Common myeloid progenitor, CD34-positive (primary cell): ENCODE measurements at regions not wholly inside any gene's neighbourhood (a gene's known extent, or its start where the extent isn't known, plus 50 kb on each side); places are given as distances from the start of the nearest gene placed in this dataset.
"Not testable (repeated sequence)": the region's sequence is repeated elsewhere in the genome, so short reads cannot be mapped to it uniquely, and the experiment has no call there.

Experiments used
- CTCF ChIA-PET: fragments of 350-600 bp; sonication (Branson Sonifier 250); formaldehyde crosslinking; loops from one replicate; lab custom pipeline; 2021; ENCODE audit warnings: antibody characterized with exemption; lab: Charles Lee
- POLR2A ChIA-PET: fragments of 350-600 bp; sonication (Branson Sonifier 250); formaldehyde crosslinking; loops from one replicate; lab custom pipeline; 2021; ENCODE audit warnings: antibody characterized with exemption; lab: Charles Lee
- DNase-seq, 3 donors: peaks; one replicate each; pipeline versions ENCODE4 v3.0.0 to v3.0.0-alpha.2; 2013
- H3K27ac ChIP-seq, 2 experiments: 1 replicate in 1 of 2; 2 replicates in 1 of 2; pipeline ENCODE4 v1.7.0; 2013; ENCODE audit warnings: inconsistent platforms in 2 of 2, low read length in 2 of 2, mild to moderate bottlenecking in 2 of 2, low read depth in 1 of 2, moderate library complexity in 1 of 2; ENCODE audit not compliant: severe bottlenecking in 2 of 2, insufficient read depth in 1 of 2, poor library complexity in 1 of 2
- H3K27me3 ChIP-seq, 5 experiments: replicated peaks in 2 of 5; 1 replicate in 3 of 5; 2 replicates in 2 of 5; pipeline versions ENCODE4 v1.6.1 to v1.7.0; 2013; ENCODE audit warnings: low read length in 4 of 5, mild to moderate bottlenecking in 2 of 5, moderate library complexity in 2 of 5, inconsistent platforms in 1 of 5; ENCODE audit not compliant: insufficient read depth in 5 of 5, control insufficient read depth in 4 of 5
- H3K36me3 ChIP-seq, 4 experiments: 1 replicate in 2 of 4; 2 replicates in 2 of 4; pipeline versions ENCODE4 v1.6.1 to v1.7.0; 2013; ENCODE audit warnings: low read length in 3 of 4, control low read depth in 1 of 4, mild to moderate bottlenecking in 1 of 4; ENCODE audit not compliant: control insufficient read depth in 4 of 4, insufficient read depth in 4 of 4
- H3K4me1 ChIP-seq, 4 experiments: 1 replicate in 3 of 4; 2 replicates in 1 of 4; pipeline versions ENCODE4 v1.6.1 to v1.7.1; 2013; ENCODE audit warnings: low read length in 3 of 4, mild to moderate bottlenecking in 3 of 4, control low read depth in 1 of 4, inconsistent platforms in 1 of 4, moderate library complexity in 1 of 4; ENCODE audit not compliant: control insufficient read depth in 4 of 4, insufficient read depth in 4 of 4; ENCODE audit errors: control extremely low read depth in 1 of 4
- H3K4me3 ChIP-seq, 7 experiments: 1 replicate in 4 of 7; 2 replicates in 3 of 7; pipeline versions ENCODE4 v1.5.1 to v1.7.0; 2013; ENCODE audit warnings: mild to moderate bottlenecking in 7 of 7, low read length in 6 of 7, moderate library complexity in 6 of 7, inconsistent platforms in 2 of 7, low read depth in 2 of 7, control low read depth in 1 of 7; ENCODE audit not compliant: insufficient read depth in 4 of 7, control insufficient read depth in 1 of 7; ENCODE audit errors: extremely low read depth in 1 of 7
- H3K9me3 ChIP-seq, 5 experiments: 1 replicate in 4 of 5; 2 replicates in 1 of 5; pipeline versions ENCODE4 v1.6.1 to v1.7.1; 2013; ENCODE audit warnings: low read length in 4 of 5, mild to moderate bottlenecking in 2 of 5, inconsistent platforms in 1 of 5, low read depth in 1 of 5, moderate library complexity in 1 of 5; ENCODE audit not compliant: control insufficient read depth in 4 of 5, insufficient read depth in 2 of 5; ENCODE audit errors: control extremely low read depth in 1 of 5
- WGBS: methylation state at CpG from one replicate; pipeline ENCODE4 v1.1.5; 2013; ENCODE audit not compliant: insufficient coverage; 5-methylcytosine and 5-hydroxymethylcytosine counted together

DNA sequence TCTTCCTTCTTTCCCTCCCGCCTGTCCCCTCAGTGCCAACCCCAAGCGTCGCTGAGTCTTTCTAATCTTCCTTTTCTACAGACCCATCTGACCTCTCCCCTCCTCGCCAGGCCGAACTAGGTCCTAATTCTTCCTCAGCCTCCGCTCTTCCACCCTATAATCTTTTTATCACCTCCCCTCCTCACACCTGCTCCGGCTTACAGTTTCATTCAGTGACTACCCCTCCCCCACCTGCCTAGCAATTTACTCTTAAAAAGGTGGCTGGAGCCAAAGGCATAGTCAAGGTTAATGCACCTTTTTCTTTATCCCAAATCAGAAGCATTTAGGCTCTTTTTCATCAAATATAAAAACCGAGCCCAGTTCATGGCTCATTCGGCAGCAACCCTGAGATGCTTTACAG is 225.6 kb upstream of the DUSP10 start:
- H3K4me3 ChIP-seq, H3K27ac ChIP-seq, H3K27me3 ChIP-seq, H3K9me3 ChIP-seq, H3K4me1 ChIP-seq, H3K36me3 ChIP-seq, POLR2A ChIA-PET, CTCF ChIA-PET, DNase-seq: not testable (repeated sequence)
- 100% methylated on average over 3 of the region's 9 CpGs for WGBS

DNA sequence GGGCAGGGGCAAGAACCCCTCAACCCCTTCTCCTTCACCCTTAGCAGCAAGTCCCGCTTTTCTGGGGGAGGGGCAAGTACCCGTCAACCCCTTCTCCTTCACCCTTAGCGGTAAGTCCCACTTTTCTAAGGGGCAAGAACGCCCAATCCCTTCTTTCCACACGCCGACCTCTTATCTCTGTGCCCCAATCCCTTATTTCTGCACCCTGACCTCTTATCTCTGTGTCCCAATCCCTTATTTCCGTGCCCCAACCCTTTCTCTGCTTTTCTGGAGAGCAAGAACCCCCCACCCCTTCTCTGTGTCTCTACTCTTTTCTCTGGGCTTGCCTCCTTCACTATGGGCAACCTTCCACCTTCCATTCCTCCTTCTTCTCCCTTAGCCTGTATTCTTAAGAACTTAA is 225.0 kb upstream of the DUSP10 start:
- CTCF ChIA-PET = not testable (repeated sequence)

DNA sequence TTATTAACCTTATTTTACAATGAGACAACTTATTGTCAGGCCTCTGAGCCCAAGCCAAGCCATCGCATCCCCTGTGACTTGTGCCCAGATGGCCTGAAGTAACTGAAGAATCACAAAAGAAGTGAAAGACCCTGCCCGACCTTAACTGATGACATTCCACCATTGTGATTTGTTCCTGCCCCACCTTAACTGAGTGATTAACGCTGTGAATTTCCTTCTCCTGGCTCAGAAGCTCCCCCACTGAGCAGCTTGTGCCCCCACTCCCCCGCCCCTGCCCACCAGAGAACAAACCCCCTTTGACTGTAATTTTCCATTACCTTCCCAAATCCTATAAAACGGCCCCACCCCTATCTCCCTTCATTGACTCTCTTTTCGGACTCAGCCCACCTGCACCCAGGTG is 224.0 kb upstream of the DUSP10 start:
- CTCF ChIA-PET, H3K36me3 ChIP-seq, H3K4me3 ChIP-seq, H3K27ac ChIP-seq, H3K27me3 ChIP-seq, DNase-seq, POLR2A ChIA-PET, H3K9me3 ChIP-seq: not testable (repeated sequence)
- peaks cover 3 to 23% (median 13%) of the 10 kb centered on the region in 4 experiments for H3K4me1 ChIP-seq
- WGBS = 96% methylated on average over 5 of the region's 6 CpGs

More for the DNA sequence above, 225.0 kb upstream of the DUSP10 start:
- 97% methylated on average over 7 of the region's 7 CpGs for WGBS
- H3K27ac ChIP-seq, DNase-seq, H3K9me3 ChIP-seq, H3K4me3 ChIP-seq, H3K36me3 ChIP-seq, POLR2A ChIA-PET, H3K27me3 ChIP-seq: not testable (repeated sequence)
- peaks cover 0 to 13% (median 5%) of the 10 kb centered on the region in 4 experiments for H3K4me1 ChIP-seq

DNA sequence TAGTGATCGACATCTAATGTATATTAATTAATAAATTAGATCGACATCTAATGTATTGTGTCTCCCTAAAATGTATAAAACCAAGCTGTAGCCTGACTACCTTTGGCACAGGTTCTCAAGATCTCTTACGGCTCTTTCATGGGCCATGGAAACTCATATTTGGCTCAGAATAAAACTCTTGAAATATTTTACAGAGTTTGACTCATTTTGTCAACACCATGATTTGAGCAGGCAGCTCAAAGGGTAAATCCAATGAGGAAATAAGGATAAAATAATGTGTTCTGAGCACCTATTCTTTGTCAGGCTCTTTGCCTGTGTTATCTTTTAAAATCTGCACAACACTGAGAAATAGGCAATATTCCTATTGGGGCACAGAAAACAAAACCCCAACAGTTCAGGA is 223.4 kb upstream of the DUSP10 start:
- ChIA-PET CTCF (no interaction called here), POLR2A (no interaction called here)
- Histone ChIP-seq H3K4me1 (peaks cover 3 to 28% (median 16%) of the 10 kb centered on the region in 4 experiments), H3K27me3 (no peaks in the 10 kb centered on the region), H3K27ac (no peak overlapping the region), H3K9me3 (no peaks in the 10 kb centered on the region), H3K36me3 (no peaks in the 10 kb centered on the region), H3K4me3 (no peak overlapping the region)
- 100% methylated on average over 1 of the region's 3 CpGs for WGBS
- no peak for DNase-seq

DNA sequence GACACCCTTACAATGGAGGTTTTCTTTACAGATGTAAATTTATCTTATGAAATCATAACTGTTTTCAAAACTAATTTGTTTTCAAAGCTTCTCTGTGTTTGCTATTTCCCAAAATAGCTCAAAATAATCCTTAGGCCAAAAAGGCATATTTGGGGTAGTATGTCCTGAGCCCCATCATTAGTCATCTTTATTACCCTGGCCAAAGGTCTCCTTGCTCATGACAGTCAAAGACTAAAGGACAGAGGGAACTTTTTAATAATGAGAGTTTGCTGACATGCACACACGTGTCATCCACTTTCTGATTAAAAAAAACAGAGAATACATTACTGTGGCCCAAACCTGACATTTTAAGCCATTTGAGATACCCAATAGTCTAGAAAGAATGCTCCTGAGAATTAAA is 221.9 kb upstream of the DUSP10 start:
- CTCF ChIA-PET = no interaction called here
- DNase-seq = no peak
- H3K9me3 ChIP-seq = no peaks in the 10 kb centered on the region
- WGBS = 80% methylated on average over 1 of the region's 1 CpG
- peaks cover 3 to 28% (median 16%) of the 10 kb centered on the region in 4 experiments for H3K4me1 ChIP-seq
- H3K27ac ChIP-seq = no peak overlapping the region
- H3K27me3 ChIP-seq = no peaks in the 10 kb centered on the region
- H3K4me3 ChIP-seq = no peak overlapping the region
- no peaks in the 10 kb centered on the region for H3K36me3 ChIP-seq
- POLR2A ChIA-PET = no interaction called here

DNA sequence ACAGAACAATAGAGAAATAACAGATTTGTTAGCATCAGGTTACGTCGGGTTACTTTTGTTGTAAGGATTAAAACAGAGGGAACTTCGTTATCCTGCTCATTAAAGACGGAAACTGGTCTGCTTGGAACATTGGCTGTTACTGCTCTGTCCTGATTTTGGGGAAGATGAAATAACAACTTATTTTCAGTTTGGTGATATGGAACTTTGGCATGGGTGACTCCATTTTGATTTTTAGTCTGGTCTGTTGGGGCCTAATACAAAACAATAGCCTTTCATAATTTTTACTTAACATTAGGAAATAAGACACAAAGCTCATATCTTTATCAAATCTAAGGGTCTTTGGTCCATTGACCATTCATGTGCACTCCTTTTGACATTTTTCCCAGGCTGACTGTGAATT is 220.5 kb upstream of the DUSP10 start:
- no peak for DNase-seq
- no peaks in the 10 kb centered on the region for H3K36me3 ChIP-seq
- WGBS = 100% methylated on average over 2 of the region's 4 CpGs
- POLR2A ChIA-PET = no interaction called here
- H3K27ac ChIP-seq = no peak overlapping the region
- CTCF ChIA-PET = interaction anchor here (1.1 to 1.5 kb wide), 2 partner anchors 23 to 25 kb away, joined by 3 read pairs; no protein-coding TSS in a partner anchor
- H3K9me3 ChIP-seq = no peaks in the 10 kb centered on the region
- H3K27me3 ChIP-seq = no peaks in the 10 kb centered on the region
- peak overlapping the region in 1 of 7 experiments; percentile 19 for H3K4me3 ChIP-seq
- peaks cover 3 to 28% (median 16%) of the 10 kb centered on the region in 4 experiments for H3K4me1 ChIP-seq

DNA sequence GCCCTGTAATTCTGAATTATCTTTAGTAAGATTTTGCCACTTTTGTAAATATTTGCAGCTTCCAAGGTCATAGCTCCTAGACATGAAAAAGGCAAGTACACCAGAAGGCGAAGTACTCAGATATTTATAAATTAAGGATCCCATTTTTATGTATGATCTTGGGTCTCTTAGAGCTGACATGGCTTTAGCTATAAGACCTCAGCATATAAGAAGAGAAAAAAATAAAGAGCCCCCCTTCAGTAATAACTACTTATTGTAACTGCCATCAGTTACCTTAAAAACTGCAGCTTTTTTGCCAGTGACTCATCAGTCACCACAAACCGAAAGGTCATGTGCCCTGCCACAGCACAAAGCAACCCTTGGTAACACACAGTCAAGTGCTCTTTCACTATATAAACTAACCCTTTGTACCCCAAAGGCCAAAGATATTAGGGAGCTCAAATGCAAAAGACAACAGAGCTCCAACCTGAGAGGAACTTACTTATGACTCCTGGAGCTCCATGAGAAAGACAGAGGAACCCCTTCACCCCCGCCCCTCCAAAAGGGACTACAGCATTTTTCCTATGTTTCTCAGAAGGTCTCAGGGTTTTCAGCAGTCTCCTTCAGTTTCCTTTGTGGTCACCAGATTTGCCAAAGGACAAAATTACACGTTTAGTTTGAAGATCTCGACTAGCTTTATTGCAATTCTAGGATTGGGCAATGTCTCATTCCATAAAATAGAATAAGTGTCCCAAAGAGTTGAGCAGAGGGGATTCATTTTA is 219.8 kb upstream of the DUSP10 start:
- Histone ChIP-seq H3K4me1 (peaks cover 3 to 28% (median 16%) of the 10 kb centered on the region in 4 experiments), H3K36me3 (no peaks in the 10 kb centered on the region), H3K27me3 (no peaks in the 10 kb centered on the region), H3K9me3 (no peaks in the 10 kb centered on the region), H3K4me3 (peak overlapping the region in 3 of 7 experiments; percentile 19 to 33 (median 19)), H3K27ac (peak overlapping the region; percentile 20 to 57)
- peak; percentile 65 to 94 (median 89) for DNase-seq
- ChIA-PET POLR2A (interaction anchor here (0.8 kb wide), 1 partner anchor 219 kb away, joined by 3 read pairs; no protein-coding TSS in a partner anchor), CTCF (interaction anchor here (1.0 to 1.6 kb wide), 5 partner anchors 22 to 58 kb away, joined by 3 read pairs; no protein-coding TSS in a partner anchor)
- WGBS = 16% methylated on average over 4 of the region's 5 CpGs
